HG03558 (cell line): ENCODE measurements at regions not wholly inside any gene's neighbourhood (a gene's known extent, or its start where the extent isn't known, plus 50 kb on each side); places are given as distances from the start of the nearest gene placed in this dataset.
"Not testable (repeated sequence)": the region's sequence is repeated elsewhere in the genome, so short reads cannot be mapped to it uniquely, and the experiment has no call there.

Source experiments
- ATAC-seq: cut with Tn5 transposase; IDR thresholded peaks from one replicate; pipeline ENCODE4 v1.9.1; 2021; ENCODE audit warnings: moderate number of reproducible peaks; ENCODE audit not compliant: unreplicated experiment; ENCODE audit errors: extremely low read depth

GRCh38 chr10:64830869-64831268, 1309.7 kb downstream of the REEP3 start:
- ATAC-seq = no peak

DNA sequence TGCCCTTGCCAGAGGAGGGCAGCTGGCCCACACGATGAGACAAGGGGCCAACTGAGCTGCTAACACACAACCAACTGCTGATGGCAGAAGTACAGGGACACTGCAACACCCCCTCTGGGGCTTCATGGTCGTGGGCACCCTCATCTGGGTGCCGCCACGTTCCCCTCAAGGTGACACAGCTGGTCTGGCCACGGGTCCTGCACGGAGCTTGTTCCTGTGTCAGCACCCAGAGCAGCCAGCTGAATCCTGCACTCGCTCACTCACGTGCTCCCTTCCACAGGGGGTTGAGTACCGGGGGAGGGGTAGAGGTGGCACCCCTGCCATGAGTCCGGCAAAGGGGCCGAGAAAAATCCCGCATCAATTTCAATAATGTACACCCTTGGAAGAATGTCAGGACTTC, 1319.1 kb downstream of the REEP3 start:
- no peak for ATAC-seq

DNA sequence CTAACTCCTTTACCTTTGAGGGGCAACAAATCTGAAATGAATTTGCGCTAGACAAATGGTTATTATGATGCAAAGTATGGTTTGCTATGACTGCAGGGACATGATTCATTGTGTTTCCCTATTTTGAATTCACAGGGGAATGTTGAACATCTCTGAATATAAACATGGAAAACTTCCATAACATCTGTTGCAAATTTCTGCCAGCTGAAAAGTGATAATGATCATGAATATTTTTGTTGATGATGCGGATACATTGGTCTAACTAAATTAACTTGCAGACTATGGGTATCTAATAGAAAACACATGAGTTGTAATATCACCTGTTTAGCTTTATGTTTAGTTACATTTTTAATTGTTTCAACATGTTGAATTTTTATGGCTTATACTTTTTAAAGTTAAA, 1325.5 kb downstream of the REEP3 start:
- no peak for ATAC-seq

DNA sequence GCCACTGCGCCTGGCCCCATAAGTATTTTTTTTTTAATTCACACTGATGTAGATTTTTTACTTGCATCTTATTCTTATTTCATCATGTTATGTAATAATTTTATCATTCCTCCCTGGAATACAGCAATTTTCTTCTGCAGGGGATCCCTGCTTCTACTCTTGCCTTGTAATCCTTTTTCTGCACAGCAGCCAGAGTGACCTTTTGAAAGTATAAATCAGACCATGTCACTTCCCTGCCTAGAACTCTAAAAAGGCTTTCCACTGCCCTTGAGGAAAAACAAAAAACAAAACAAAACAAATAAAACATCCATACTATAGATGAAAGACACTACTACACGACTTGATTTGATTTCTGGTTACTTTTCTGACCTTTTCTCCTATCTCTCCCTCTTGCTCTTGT, 1334.7 kb downstream of the REEP3 start:
- ATAC-seq = no peak

DNA sequence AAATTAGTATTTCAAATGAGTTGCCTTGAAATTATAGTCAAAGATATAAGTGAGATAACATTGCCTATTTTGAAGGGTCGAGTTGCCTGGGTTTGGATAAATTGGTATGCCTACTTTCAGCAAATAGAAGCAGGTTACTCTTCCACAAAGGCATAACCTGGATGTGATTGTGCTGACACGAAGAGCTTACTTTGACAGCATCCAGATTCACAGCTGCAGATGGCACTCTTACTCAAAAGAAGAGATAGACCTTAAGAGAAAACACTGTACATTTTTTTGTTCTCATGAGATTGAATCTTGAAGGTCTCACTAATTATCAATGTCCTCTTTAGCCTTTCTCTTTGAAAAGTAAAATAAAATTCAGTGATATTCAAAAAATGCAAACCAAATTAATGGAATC, 1338.7 kb downstream of the REEP3 start:
- no peak for ATAC-seq

GRCh38 chr10:64863836-64864235, 1342.6 kb downstream of the REEP3 start:
- ATAC-seq = no peak

DNA sequence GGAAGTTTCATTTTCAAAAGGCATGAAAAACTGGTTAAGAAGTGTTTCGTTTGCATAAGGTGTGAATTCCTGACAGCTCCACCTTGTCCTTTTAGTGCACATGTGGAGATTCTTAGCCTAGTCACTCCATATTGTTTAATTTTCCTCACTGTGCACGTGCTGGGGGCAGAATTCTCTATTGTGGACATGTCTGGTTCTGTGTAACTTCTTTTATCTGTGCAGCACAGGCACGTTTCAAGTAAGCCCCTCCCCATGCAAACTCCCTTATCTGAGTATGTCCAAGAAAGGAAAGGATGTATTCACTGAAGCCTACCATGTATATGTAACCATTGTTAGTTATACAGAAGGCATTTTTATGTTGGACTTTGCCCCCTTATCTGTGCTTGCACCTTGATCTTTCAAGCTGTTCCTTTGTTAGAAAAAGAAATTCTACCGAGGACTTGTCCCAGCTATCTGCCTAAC, 1346.3 kb downstream of the REEP3 start:
- ATAC-seq = no peak

- no peak for ATAC-seq
Observed at GRCh38 chr10:64873088-64873487, 1351.9 kb downstream of the REEP3 start.

GRCh38 chr10:64873959-64874358, 1352.8 kb downstream of the REEP3 start:
- ATAC-seq = no peak

GRCh38 chr10:64880546-64880945, 1359.3 kb downstream of the REEP3 start:
- ATAC-seq = no peak

GRCh38 chr10:64881257-64881656, 1360.1 kb downstream of the REEP3 start:
- no peak for ATAC-seq

GRCh38 chr10:64896582-64896981, 1375.4 kb downstream of the REEP3 start:
- ATAC-seq = no peak

- ATAC-seq = not testable (repeated sequence)
Observed at GRCh38 chr10:64906311-64906710, 1385.1 kb downstream of the REEP3 start.

DNA sequence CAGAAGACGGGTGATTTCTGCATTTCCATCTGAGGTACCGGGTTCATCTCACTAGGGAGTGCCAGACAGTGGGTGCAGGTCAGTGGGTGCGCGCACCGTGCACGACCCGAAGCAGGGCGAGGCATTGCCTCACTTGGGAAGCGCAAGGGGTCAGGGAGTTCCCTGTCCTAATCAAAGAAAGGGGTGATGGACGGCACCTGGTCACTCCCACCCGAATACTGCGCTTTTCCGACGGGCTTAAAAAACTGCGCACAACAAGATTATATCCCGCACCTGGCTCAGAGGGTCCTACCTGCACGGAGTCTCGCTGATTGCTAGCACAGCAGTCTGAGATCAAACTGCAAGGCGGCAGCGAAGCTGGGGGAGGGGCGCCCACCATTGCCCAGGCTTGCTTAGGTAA, 1403.1 kb downstream of the REEP3 start:
- not testable (repeated sequence) for ATAC-seq

- no peak for ATAC-seq
Observed at GRCh38 chr10:64952042-64952441, 1430.8 kb downstream of the REEP3 start.

DNA sequence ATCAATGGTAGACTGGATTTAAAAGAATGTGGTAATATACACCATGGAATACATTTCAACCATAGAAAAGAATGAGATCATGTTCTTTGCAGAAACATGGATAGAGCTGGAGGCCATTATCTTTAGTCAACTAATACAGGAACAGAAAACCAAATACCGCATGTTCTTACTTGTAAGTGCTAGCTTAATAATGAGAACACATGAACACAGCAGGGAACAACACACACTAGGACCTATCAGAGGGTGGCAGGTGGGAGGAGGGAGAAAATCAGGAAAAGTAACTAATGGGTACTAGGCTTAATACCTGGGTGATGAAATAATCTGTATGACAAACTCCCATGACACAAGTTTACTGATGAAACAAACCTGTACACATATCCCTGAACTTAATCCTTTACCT, 1435.2 kb downstream of the REEP3 start:
- no peak for ATAC-seq

- no peak for ATAC-seq
Observed at GRCh38 chr10:64959116-64959515, 1437.9 kb downstream of the REEP3 start.

DNA sequence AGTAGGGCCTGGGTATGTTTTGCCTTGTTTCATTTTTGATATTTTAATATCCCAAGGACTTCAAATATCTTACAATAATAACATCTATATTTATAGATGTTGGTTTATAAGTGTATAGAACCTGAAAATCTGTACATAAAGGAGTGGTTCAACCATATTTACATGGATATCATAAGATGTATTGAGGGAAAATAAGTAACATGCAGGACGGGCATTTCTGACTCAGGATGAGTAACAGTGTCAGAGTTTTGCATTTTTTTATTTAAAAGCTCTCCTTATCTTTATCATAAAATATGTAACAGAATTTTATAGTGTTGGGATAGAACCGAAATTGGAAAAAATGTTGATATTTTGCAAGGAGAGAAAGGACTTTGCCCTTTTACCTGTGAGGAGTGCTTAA, 1438.7 kb downstream of the REEP3 start:
- no peak for ATAC-seq

DNA sequence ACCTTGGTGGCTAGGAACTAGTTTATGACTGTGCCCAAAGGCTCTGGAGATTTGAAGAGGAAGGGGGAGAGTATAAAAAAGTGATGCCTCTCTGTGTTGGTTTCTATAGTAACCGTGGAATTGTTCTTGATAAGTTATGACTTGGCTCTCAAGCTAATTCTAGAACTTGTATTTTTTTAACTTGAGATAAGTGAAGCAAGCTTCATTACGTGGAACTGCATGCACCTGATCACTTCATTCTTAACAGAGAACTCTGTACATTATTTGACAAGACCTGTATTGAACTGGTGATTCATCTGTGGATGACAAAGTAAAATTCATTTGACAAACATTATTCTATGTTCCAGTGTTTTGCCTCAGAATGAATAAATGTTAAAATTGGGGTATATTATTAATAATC, 1452.2 kb downstream of the REEP3 start:
- no peak for ATAC-seq

- ATAC-seq = no peak
Observed at GRCh38 chr10:64976150-64976549, 1454.9 kb downstream of the REEP3 start.

- ATAC-seq = no peak
Observed at GRCh38 chr10:64977915-64978314, 1456.7 kb downstream of the REEP3 start.

DNA sequence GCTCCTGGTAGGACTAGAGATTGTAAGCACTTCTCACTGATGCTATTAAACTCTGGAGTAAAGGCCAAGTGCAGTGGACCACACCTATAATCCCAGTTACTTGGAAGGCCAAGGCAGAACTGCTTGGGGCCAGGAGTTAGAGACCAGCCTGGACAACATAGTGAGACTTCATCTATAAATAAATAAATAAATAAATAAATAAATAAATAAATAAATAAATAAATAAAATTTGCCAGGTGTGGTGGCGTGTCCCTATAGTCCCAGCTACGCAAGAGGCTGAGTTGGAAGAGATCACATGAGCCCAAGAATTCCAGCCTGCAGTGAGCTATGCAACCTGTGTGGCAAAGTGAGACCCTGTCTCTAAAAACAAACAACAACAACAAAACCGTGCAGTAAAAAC, 1475.7 kb downstream of the REEP3 start:
- no peak for ATAC-seq

- ATAC-seq = no peak
Observed at GRCh38 chr10:65010845-65011244, 1489.6 kb downstream of the REEP3 start.
